Left ventricle myocardium inferior (tissue), 1 donor: ENCODE measurements at regions not wholly inside any gene's neighbourhood (a gene's known extent, or its start where the extent isn't known, plus 50 kb on each side); places are given as distances from the start of the nearest gene placed in this dataset.

ENCODE experiments used
- DNase-seq: peaks from one replicate; pipeline ENCODE4 v3.0.0-alpha.2; 2020
- H3K27ac ChIP-seq: fragments of 200-600 bp; replicated peaks from 2 replicates; pipeline ENCODE4 v1.8.0; 2021
- H3K27me3 ChIP-seq: fragments of 200-600 bp; 2 replicates; pipeline ENCODE4 v1.8.0; 2021; ENCODE audit warnings: low read depth
- H3K36me3 ChIP-seq: fragments of 200-600 bp; 2 replicates; pipeline ENCODE4 v1.8.0; 2021
- H3K4me1 ChIP-seq: fragments of 200-600 bp; 2 replicates; pipeline ENCODE4 v1.8.0; 2021
- H3K4me3 ChIP-seq: fragments of 200-600 bp; 2 replicates; pipeline ENCODE4 v1.8.0; 2021; ENCODE audit warnings: mild to moderate bottlenecking, moderate library complexity
- H3K9me3 ChIP-seq: fragments of 200-600 bp; replicated peaks from 2 replicates; pipeline ENCODE4 v1.8.0; 2021
- intact Hi-C: fragments of 100-400 bp; cut with micrococcal nuclease; formaldehyde crosslinking; loops from one replicate; pipeline ENCODE4 v1.11.0; 2022
- TF ChIP-seq, protein P1 (sequence below): fragments of 200-600 bp; IDR thresholded peaks from 2 replicates; pipeline ENCODE4 v1.8.0; 2021; ENCODE audit warnings: antibody characterized with exemption, mild to moderate bottlenecking, borderline replicate concordance
- donor health status: DM: no; HTN: yes; CAD: no; lungs with severe emphysema.

DNA sequence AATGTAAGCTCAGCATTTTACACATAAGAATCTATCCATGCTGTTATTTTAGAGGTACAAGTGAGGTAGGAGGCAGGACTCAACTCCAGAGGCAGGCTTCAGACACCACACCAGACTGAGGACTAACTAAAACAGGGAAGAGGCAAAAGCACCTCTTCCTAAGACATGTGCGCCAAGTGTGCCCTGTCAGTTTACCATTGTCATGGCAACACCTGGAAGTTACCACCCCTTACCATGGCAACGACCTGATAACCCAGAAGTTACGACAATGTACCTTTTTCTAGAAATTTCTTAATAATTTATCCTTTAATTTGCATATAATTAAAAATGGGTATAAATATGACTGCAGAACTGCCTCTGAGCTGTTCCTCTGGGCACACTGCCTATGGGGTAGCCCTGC, 160.1 kb downstream of the FAM124B start:
- H3K27ac ChIP-seq, result no peak overlapping the region
- no peak for DNase-seq
- no peaks in the 10 kb centered on the region for H3K36me3 ChIP-seq
- H3K4me1 ChIP-seq, result no peaks in the 10 kb centered on the region
- H3K9me3 ChIP-seq, result peaks cover 6% of the 10 kb centered on the region
- intact Hi-C loops, result no loop called here
- TF ChIP-seq, protein P1, sequence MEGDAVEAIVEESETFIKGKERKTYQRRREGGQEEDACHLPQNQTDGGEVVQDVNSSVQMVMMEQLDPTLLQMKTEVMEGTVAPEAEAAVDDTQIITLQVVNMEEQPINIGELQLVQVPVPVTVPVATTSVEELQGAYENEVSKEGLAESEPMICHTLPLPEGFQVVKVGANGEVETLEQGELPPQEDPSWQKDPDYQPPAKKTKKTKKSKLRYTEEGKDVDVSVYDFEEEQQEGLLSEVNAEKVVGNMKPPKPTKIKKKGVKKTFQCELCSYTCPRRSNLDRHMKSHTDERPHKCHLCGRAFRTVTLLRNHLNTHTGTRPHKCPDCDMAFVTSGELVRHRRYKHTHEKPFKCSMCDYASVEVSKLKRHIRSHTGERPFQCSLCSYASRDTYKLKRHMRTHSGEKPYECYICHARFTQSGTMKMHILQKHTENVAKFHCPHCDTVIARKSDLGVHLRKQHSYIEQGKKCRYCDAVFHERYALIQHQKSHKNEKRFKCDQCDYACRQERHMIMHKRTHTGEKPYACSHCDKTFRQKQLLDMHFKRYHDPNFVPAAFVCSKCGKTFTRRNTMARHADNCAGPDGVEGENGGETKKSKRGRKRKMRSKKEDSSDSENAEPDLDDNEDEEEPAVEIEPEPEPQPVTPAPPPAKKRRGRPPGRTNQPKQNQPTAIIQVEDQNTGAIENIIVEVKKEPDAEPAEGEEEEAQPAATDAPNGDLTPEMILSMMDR, result no peak
- no peak overlapping the region for H3K4me3 ChIP-seq
- peaks cover 9% of the 10 kb centered on the region for H3K27me3 ChIP-seq

DNA sequence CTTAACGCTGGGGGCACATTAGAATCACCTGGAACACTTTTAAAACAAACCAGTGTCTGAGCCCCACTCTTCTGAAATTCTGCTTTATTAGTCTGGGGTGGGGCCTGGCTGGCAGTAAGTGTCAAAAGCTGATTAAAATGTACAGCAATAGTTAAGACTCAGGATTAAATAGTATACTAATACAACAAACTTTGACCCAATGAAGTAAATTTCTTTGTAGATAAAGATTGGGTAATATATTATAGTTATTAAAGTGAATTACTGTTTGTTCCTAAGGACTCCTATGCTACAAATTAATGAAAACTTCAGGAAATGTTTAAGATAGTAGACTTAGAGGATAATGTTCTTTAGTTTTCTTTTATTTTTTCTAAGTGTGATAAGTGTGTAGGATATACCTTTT, 160.9 kb downstream of the FAM124B start:
- intact Hi-C loops, result no loop called here

DNA sequence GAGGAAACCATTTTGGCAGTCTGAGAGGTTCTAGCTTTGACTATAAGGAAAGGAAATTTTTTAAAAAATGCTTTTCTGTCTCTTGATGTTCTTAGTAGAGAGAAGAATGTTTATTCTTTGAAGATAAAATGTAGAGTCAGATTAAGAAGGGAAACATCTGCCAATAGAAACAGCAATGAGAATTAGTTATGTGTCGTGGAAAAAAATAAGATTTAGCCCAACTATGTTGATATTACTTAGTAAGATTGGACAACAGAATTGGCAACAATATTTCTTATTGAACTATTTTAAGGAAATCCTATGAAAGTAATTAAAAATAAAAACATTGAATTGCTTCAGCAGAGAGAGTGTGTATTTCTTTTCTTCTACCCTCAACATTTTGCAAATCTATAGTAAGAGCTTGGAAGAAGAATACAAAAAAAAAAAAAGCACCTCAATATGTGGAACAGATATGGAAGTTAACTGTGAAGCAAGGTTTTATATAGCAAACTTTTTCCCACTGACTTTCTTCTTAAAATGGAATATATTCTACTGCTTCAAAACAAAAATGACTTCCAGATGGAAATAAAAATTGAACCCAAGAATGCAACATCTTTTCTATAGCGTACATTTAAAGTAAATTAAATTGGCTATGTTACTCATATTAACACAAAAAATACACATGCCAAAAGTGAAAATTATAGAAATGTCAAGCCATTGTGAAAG, 177.9 kb downstream of the FAM124B start:
- Histone ChIP-seq H3K4me1 (no peaks in the 10 kb centered on the region), H3K4me3 (no peak overlapping the region), H3K27ac (no peak overlapping the region), H3K9me3 (peaks cover 3% of the 10 kb centered on the region), H3K27me3 (no peaks in the 10 kb centered on the region), H3K36me3 (no peaks in the 10 kb centered on the region)
- DNase-seq, result no peak
- intact Hi-C loops, result no loop called here
- TF ChIP-seq, protein P1, result no peak

More for the DNA sequence above, 160.9 kb downstream of the FAM124B start:
- no peak overlapping the region for H3K4me3 ChIP-seq
- no peak for DNase-seq
- no peaks in the 10 kb centered on the region for H3K36me3 ChIP-seq
- no peaks in the 10 kb centered on the region for H3K4me1 ChIP-seq
- TF ChIP-seq, protein P1, result no peak
- no peak overlapping the region for H3K27ac ChIP-seq
- peaks cover 9% of the 10 kb centered on the region for H3K27me3 ChIP-seq
- peaks cover 13% of the 10 kb centered on the region for H3K9me3 ChIP-seq

DNA sequence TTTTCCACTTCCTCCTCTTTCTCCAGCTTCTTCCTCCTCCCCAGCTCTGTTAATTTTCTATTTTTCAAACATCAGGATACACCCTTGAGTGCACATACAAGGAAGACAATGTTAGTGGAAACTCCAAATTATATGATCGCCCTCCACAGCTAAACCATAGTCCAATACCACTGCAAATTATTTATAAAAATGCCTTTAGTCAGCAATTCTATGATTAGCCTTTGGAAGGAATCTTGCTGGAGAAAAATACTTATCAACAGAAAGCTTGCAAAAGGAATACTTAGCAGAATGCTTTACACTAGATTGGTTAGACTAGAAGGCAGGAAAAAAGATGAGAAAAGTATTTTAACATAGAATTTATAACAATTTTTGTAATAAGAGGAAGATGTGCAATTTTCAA, 178.9 kb downstream of the FAM124B start:
- no peak overlapping the region for H3K4me3 ChIP-seq
- TF ChIP-seq, protein P1, result no peak
- no peak for DNase-seq

DNA sequence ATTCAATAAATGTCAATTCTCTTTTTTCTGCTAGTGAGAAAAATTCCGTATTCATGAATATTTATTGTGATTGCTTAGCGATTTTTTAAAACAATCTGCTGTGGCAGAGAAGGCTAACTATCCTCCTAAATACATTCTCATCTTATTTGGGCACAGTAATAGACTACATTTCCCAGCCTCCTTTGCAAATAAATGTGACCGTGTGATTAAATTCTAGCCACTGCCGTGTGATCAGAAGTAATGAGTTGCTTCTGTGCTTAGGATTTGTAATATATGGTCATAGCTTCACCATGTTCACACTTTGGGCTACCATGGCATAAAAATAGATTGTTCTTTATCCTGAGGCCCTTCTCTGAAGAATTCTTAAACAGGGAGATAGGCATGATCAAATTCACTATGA, 179.6 kb downstream of the FAM124B start:
- Histone ChIP-seq H3K27ac (no peak overlapping the region), H3K4me3 (no peak overlapping the region), H3K9me3 (peaks cover 9% of the 10 kb centered on the region), H3K4me1 (no peaks in the 10 kb centered on the region), H3K27me3 (no peaks in the 10 kb centered on the region), H3K36me3 (no peaks in the 10 kb centered on the region)
- TF ChIP-seq, protein P1, result no peak
- DNase-seq, result no peak
- intact Hi-C loops, result no loop called here

More for the DNA sequence above, 178.9 kb downstream of the FAM124B start:
- intact Hi-C loops, result no loop called here
- H3K4me1 ChIP-seq, result no peaks in the 10 kb centered on the region
- H3K27me3 ChIP-seq, result no peaks in the 10 kb centered on the region
- H3K36me3 ChIP-seq, result no peaks in the 10 kb centered on the region
- peaks cover 9% of the 10 kb centered on the region for H3K9me3 ChIP-seq
- H3K27ac ChIP-seq, result no peak overlapping the region
